ENCODE measurements at regions not wholly inside any gene's neighbourhood (a gene's known extent, or its start where the extent isn't known, plus 50 kb on each side); places are given as distances from the start of the nearest gene placed in this dataset.

GRCh38 chr15:31586841-31587240 lies 260.2 kb downstream of the KLF13 start:
- ChIA-PET POLR2A (no interaction called here), CTCF (no interaction called here)
- no peak for TF ChIP-seq GATA3 (IDR thresholded peaks at IDR 0.05; ENCODE audit: borderline replicate concordance)
- Histone ChIP-seq H3K27ac (no peak overlapping the region), H3K4me2 (no peak overlapping the region), H3K4me3 (no peak overlapping the region), H3K9me3 (no peaks in the 10 kb centered on the region), H3K4me1 (no peaks in the 10 kb centered on the region)
- ATAC-seq (0 out of 6 replicates have a peak, but pooled peaks of 1 of the 2 experiments have one; percentile 26), DNase-seq (ENCODE audit: low read depth in 1 of 2, low spot score in 1 of 2) (no peak), FAIRE-seq (no peak)
- WGBS (ENCODE audit: missing lambda C conversion rate) = 28% methylated on average over 4 of the region's 4 CpGs

DNA sequence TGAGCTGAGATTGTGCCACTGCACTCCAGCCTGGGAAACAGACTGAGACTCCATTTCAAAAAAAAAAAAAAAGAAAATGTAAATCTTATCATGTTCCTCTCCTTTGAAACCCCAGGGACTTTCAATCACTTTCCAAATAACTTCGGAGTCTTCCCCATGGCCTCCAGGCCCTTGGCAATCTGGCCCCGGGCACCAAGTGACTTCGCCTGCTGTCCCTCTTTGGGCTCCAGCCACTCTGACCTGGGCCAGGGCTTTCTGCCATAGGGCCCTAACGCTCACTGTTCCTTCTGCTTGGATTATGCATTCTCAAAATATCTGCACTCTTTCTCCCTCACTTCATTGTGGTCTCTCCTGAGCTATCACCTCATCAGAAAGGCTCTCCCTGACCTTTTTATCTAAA lies 260.9 kb downstream of the KLF13 start:
- TF ChIP-seq, protein P1, sequence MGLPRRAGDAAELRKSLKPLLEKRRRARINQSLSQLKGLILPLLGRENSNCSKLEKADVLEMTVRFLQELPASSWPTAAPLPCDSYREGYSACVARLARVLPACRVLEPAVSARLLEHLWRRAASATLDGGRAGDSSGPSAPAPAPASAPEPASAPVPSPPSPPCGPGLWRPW (IDR thresholded peaks at IDR 0.05) = no peak
- TF ChIP-seq TP53 (CRISPR knock-in tag; IDR thresholded peaks at IDR 0.05) = no peak
- TF ChIP-seq NPAS2 (CRISPR knock-in tag; IDR thresholded peaks at IDR 0.05; ENCODE audit: borderline replicate concordance) = no peak
- TF ChIP-seq GATA3 (IDR thresholded peaks at IDR 0.05; ENCODE audit: borderline replicate concordance) = no peak
- no peak for TF ChIP-seq E2F6 (IDR thresholded peaks at IDR 0.05; ENCODE audit: borderline replicate concordance, low read depth)
- no peak for TF ChIP-seq KDM5A (IDR thresholded peaks at IDR 0.05)
- TF ChIP-seq ESRRA (IDR thresholded peaks at IDR 0.05; ENCODE audit: borderline replicate concordance, low read length) = no peak
- no peak for TF ChIP-seq POLR2A (IDR thresholded peaks at IDR 0.05; ENCODE audit: low read length)
- TF ChIP-seq MAZ (IDR thresholded peaks at IDR 0.05; ENCODE audit: borderline replicate concordance, low read depth, low read length) = no peak
- no peak for TF ChIP-seq JUNB (IDR thresholded peaks at IDR 0.05)
- Histone ChIP-seq H3K4me2 (no peak overlapping the region), H3K4me1 (no peaks in the 10 kb centered on the region), H3K27ac (no peak overlapping the region), H3K4me3 (no peak overlapping the region), H3K9me3 (no peaks in the 10 kb centered on the region)
- WGBS (ENCODE audit: missing lambda C conversion rate) = 57% methylated on average over 4 of the region's 4 CpGs
- ChIA-PET POLR2A (no interaction called here), CTCF (interaction anchor here (1.7 kb wide), 1 partner anchor 11 kb away, joined by 4 read pairs; no protein-coding TSS in a partner anchor)
- ATAC-seq (no peak), DNase-seq (ENCODE audit: low read depth in 1 of 2, low spot score in 1 of 2) (no peak), FAIRE-seq (no peak)

- Histone ChIP-seq H3K27ac (no peak overlapping the region), H3K9me3 (no peaks in the 10 kb centered on the region), H3K4me2 (no peak overlapping the region), H3K4me1 (no peaks in the 10 kb centered on the region), H3K4me3 (no peak overlapping the region)
- DNase-seq (ENCODE audit: low read depth in 1 of 2, low spot score in 1 of 2) = no peak
- POLR2A ChIA-PET = no interaction called here
- FAIRE-seq = no peak
- TF ChIP-seq SREBF2 (IDR thresholded peaks at IDR 0.05) (no peak), POLR2AphosphoS2 (conservative IDR thresholded peaks at IDR 0.05; ENCODE audit: low read length) (no peak), RCOR1 (IDR thresholded peaks at IDR 0.05; ENCODE audit: low read depth, low read length) (no peak), KDM1A (IDR thresholded peaks at IDR 0.05; ENCODE audit: low read depth) (no peak), HDAC2 (IDR thresholded peaks at IDR 0.05) (no peak)
- 33% methylated on average over 4 of the region's 4 CpGs for WGBS (ENCODE audit: missing lambda C conversion rate)
- CTCF ChIA-PET = interaction anchor here (1.8 kb wide), 1 partner anchor 9 kb away, joined by 6 read pairs; no protein-coding TSS in a partner anchor
- ATAC-seq = no peak
Measured at GRCh38 chr15:31590609-31591008, 264.0 kb downstream of the KLF13 start.

- ATAC-seq (no peak), FAIRE-seq (peak; percentile 56), DNase-seq (ENCODE audit: low read depth in 1 of 2, low spot score in 1 of 2) (no peak)
- Histone ChIP-seq H3K4me3 (no peak overlapping the region), H3K4me1 (no peaks in the 10 kb centered on the region), H3K4me2 (no peak overlapping the region), H3K9me3 (no peaks in the 10 kb centered on the region), H3K27ac (no peak overlapping the region)
- CTCF ChIA-PET = interaction anchor here (1.3 to 1.8 kb wide), 2 partner anchors 10 to 20 kb away, joined by 3 to 6 read pairs; no protein-coding TSS in a partner anchor
- POLR2A ChIA-PET = no interaction called here
- TF ChIP-seq JUN (IDR thresholded peaks at IDR 0.05) = no peak
- TF ChIP-seq BHLHE40 (IDR thresholded peaks at IDR 0.05; ENCODE audit: low read depth, low read length) = no peak
- TF ChIP-seq, protein P2, sequence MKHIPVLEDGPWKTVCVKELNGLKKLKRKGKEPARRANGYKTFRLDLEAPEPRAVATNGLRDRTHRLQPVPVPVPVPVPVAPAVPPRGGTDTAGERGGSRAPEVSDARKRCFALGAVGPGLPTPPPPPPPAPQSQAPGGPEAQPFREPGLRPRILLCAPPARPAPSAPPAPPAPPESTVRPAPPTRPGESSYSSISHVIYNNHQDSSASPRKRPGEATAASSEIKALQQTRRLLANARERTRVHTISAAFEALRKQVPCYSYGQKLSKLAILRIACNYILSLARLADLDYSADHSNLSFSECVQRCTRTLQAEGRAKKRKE (CRISPR knock-in tag; IDR thresholded peaks at IDR 0.05; ENCODE audit: low read depth) = no peak
- no peak for TF ChIP-seq MAZ (IDR thresholded peaks at IDR 0.05; ENCODE audit: borderline replicate concordance, low read depth, low read length)
- TF ChIP-seq NR3C1 (IDR thresholded peaks at IDR 0.05) = no peak
- no peak for TF ChIP-seq GATA3 (IDR thresholded peaks at IDR 0.05; ENCODE audit: borderline replicate concordance)
- no peak for TF ChIP-seq ZSCAN20 (CRISPR knock-in tag; IDR thresholded peaks at IDR 0.05)
- TF ChIP-seq CEBPB (IDR thresholded peaks at IDR 0.05) = no peak
- no peak for TF ChIP-seq HOXB13 (CRISPR knock-in tag; IDR thresholded peaks at IDR 0.05; ENCODE audit: low read depth)
- no peak for TF ChIP-seq MAFK (IDR thresholded peaks at IDR 0.05; ENCODE audit: partially characterized antibody)
Measured at GRCh38 chr15:31591908-31592307, 265.3 kb downstream of the KLF13 start.

All from A549 (cell line).